ENCODE measurements at regions not wholly inside any gene's neighbourhood (a gene's known extent, or its start where the extent isn't known, plus 50 kb on each side); places are given as distances from the start of the nearest gene placed in this dataset.
"Not testable (repeated sequence)": the region's sequence is repeated elsewhere in the genome, so short reads cannot be mapped to it uniquely, and the experiment has no call there.

GRCh38 chr17:43345515-43345914, 53.3 kb upstream of the ARL4D start:
- POLR2A ChIA-PET; DNase-seq (ENCODE audit: extremely low spot score): not testable (repeated sequence)
- CTCF ChIA-PET = interaction anchor here (2.2 to 2.3 kb wide), 2 partner anchors 11 kb away, joined by 9 to 11 read pairs; no protein-coding TSS in a partner anchor

- no peak for DNase-seq (ENCODE audit: extremely low spot score)
- no peak for TF ChIP-seq CTCF (IDR thresholded peaks at IDR 0.05; ENCODE audit: control extremely low read depth, extremely low read depth, low read depth, missing control alignments)
- CTCF ChIA-PET = interaction anchor here (2.2 to 2.3 kb wide), 2 partner anchors 10 to 12 kb away, joined by 9 to 11 read pairs; no protein-coding TSS in a partner anchor
- POLR2A ChIA-PET = no interaction called here
Measured at GRCh38 chr17:43344685-43345084, 54.1 kb upstream of the ARL4D start.

GRCh38 chr17:43342589-43342890, 56.3 kb upstream of the ARL4D start:
- ChIA-PET CTCF (interaction anchor here (0.7 to 1.5 kb wide), 5 partner anchors 9 to 318 kb away, joined by 3 to 4 read pairs (median 4); no protein-coding TSS in a partner anchor), POLR2A (interaction anchor here (1.1 kb wide), 1 partner anchor 18 kb away, joined by 4 read pairs; no protein-coding TSS in a partner anchor)
- no peak for TF ChIP-seq CTCF (IDR thresholded peaks at IDR 0.05; ENCODE audit: control extremely low read depth, extremely low read depth, low read depth, missing control alignments)
- DNase-seq (ENCODE audit: extremely low spot score) = no peak

- POLR2A ChIA-PET = interaction anchor here (1.1 kb wide), 1 partner anchor 18 kb away, joined by 4 read pairs; no protein-coding TSS in a partner anchor
- DNase-seq (ENCODE audit: extremely low spot score) = no peak
- TF ChIP-seq CTCF (IDR thresholded peaks at IDR 0.05; ENCODE audit: control extremely low read depth, extremely low read depth, low read depth, missing control alignments) = no peak
- CTCF ChIA-PET = interaction anchor here (0.7 to 1.5 kb wide), 5 partner anchors 8 to 318 kb away, joined by 3 to 4 read pairs (median 4); no protein-coding TSS in a partner anchor
Measured at GRCh38 chr17:43341715-43342588, 56.8 kb upstream of the ARL4D start.

- ChIA-PET CTCF (interaction anchor here (0.8 to 2.9 kb wide), 9 partner anchors 10 to 315 kb away, joined by 3 to 14 read pairs (median 7); partner anchors contain the start of genes DHX8 and RND2), POLR2A (interaction anchor here (0.5 kb wide), 1 partner anchor 484 kb away, joined by 3 read pairs; no protein-coding TSS in a partner anchor)
- TF ChIP-seq CTCF (IDR thresholded peaks at IDR 0.05; ENCODE audit: control extremely low read depth, extremely low read depth, low read depth, missing control alignments) = peak; percentile 59
- DNase-seq (ENCODE audit: extremely low spot score) = no peak
Measured at GRCh38 chr17:43338886-43339516, 59.8 kb upstream of the ARL4D start.

- CTCF ChIA-PET = interaction anchor here (0.8 to 2.9 kb wide), 6 partner anchors 9 to 313 kb away, joined by 4 to 14 read pairs (median 12); partner anchors contain the start of gene RND2
Measured at GRCh38 chr17:43337684-43338428, 60.9 kb upstream of the ARL4D start.

More at GRCh38 chr17:43337684-43338428, 60.9 kb upstream of the ARL4D start:
- DNase-seq (ENCODE audit: extremely low spot score) = no peak
- no peak for TF ChIP-seq CTCF (IDR thresholded peaks at IDR 0.05; ENCODE audit: control extremely low read depth, extremely low read depth, low read depth, missing control alignments)
- POLR2A ChIA-PET = no interaction called here
